A549 (cell line): ENCODE measurements at regions not wholly inside any gene's neighbourhood (a gene's known extent, or its start where the extent isn't known, plus 50 kb on each side); places are given as distances from the start of the nearest gene placed in this dataset.
A peak's percentile ranks its signal among the peaks of the same experiment; 100 is the strongest.

Source experiments
- ATAC-seq, 2 experiments: fragments of 200-7000 bp in 1 of 2; fragments of >200 bp in 1 of 2; cut with Nextera tagmentation in 1 of 2; cut with Tn5 transposase in 1 of 2; 3 replicates each; pipeline versions ENCODE4 v1.8.0 to v1.9.1; 2018 to 2020; ENCODE audit warnings: mild to moderate bottlenecking in 1 of 2, moderate library complexity in 1 of 2
- CTCF ChIA-PET: fragments of 300-600 bp; sonication (Branson Sonifier 250); formaldehyde crosslinking; extraction: SDS; loops from one replicate; lab custom pipeline; 2021; ENCODE audit warnings: antibody characterized with exemption, inconsistent platforms; lab: Yijun Ruan, JAX
- POLR2A ChIA-PET: fragments of 350-600 bp; formaldehyde crosslinking; extraction: SDS; loops from one replicate; lab custom pipeline; 2021; ENCODE audit warnings: antibody characterized with exemption, inconsistent platforms; lab: Yijun Ruan, JAX
- DNase-seq, 2 experiments: peaks; one replicate each; pipeline versions ENCODE4 v3.0.0 to v3.0.0-alpha.2; 2011 to 2016; ENCODE audit warnings: low read depth in 1 of 2, low spot score in 1 of 2
- FAIRE-seq: peaks from 2 replicates; lab custom pipeline; 2011; peaks lifted over from hg19 to GRCh38; lab: Jason Lieb, UNC
- H3K27ac ChIP-seq, 2 experiments: fragments of >200 bp; sonication (Bioruptor Twin); formaldehyde crosslinking; 3 replicates each; pipeline ENCODE4 v1.5.1; 2016 to 2017
- H3K4me1 ChIP-seq: fragments of >200 bp; sonication (Bioruptor Twin); formaldehyde crosslinking; 3 replicates; pipeline ENCODE4 v1.6.1; 2016
- H3K4me2 ChIP-seq: fragments of >200 bp; sonication (Bioruptor Twin); formaldehyde crosslinking; 3 replicates; pipeline ENCODE4 v1.6.1; 2016
- H3K4me3 ChIP-seq: fragments of >200 bp; sonication (Bioruptor Twin); formaldehyde crosslinking; 3 replicates; pipeline ENCODE4 v1.5.1; 2016
- H3K9me3 ChIP-seq: fragments of >200 bp; sonication (Bioruptor Twin); formaldehyde crosslinking; 3 replicates; pipeline ENCODE4 v1.6.1; 2016
- BHLHE40 ChIP-seq: IDR thresholded peaks from 2 replicates; pipeline ENCODE4 v1.6.1; 2012; ENCODE audit warnings: low read depth, low read length, inconsistent platforms
- EHMT2 ChIP-seq: fragments of 200-600 bp; sonication (generic); IDR thresholded peaks from 2 replicates; pipeline ENCODE4 v1.6.1; 2016; ENCODE audit warnings: antibody characterized with exemption, low read depth, mild to moderate bottlenecking, moderate library complexity
- FOSL2 ChIP-seq, 2 experiments: fragments of 450-650 bp in 1 of 2; fragments of >200 bp in 1 of 2; sonication (Bioruptor Twin) in 1 of 2; formaldehyde crosslinking; IDR thresholded peaks; 2 replicates each; pipeline versions ENCODE4 v1.5.0 to v1.6.1; 2016 to 2020; ENCODE audit warnings: mild to moderate bottlenecking in 1 of 2, moderate library complexity in 1 of 2
- HEYL ChIP-seq: fragments of 250-450 bp; sonication (Bioruptor Pico); IDR thresholded peaks from 2 replicates; pipeline ENCODE4 v1.8.0; 2021; ENCODE audit warnings: mild to moderate bottlenecking, moderate library complexity
- HOXA7 ChIP-seq: fragments of 250-450 bp; sonication (Bioruptor Pico); IDR thresholded peaks from 2 replicates; pipeline ENCODE4 v1.5.0; 2020; ENCODE audit warnings: mild to moderate bottlenecking, moderate library complexity
- HOXB5 ChIP-seq: fragments of 250-450 bp; sonication (Bioruptor Pico); IDR thresholded peaks from 2 replicates; pipeline ENCODE4 v1.5.0; 2020; ENCODE audit warnings: mild to moderate bottlenecking, moderate library complexity
- JUNB ChIP-seq: fragments of >200 bp; sonication (Bioruptor Twin); formaldehyde crosslinking; IDR thresholded peaks from 2 replicates; pipeline ENCODE4 v1.6.1; 2016
- KDM1A ChIP-seq: fragments of 200-600 bp; sonication (generic); IDR thresholded peaks from 2 replicates; pipeline ENCODE4 v1.6.1; 2016; ENCODE audit warnings: low read depth, mild to moderate bottlenecking
- MAFK ChIP-seq: fragments of 450-650 bp; IDR thresholded peaks from 2 replicates; pipeline ENCODE4 v1.6.1; 2014; ENCODE audit not compliant: partially characterized antibody
- MAZ ChIP-seq: fragments of 150-350 bp; IDR thresholded peaks from 2 replicates; pipeline ENCODE4 v1.6.1; 2014; ENCODE audit warnings: antibody characterized with exemption, low read depth, low read length, borderline replicate concordance
- PHF8 ChIP-seq: fragments of 200-600 bp; sonication (generic); IDR thresholded peaks from 2 replicates; pipeline ENCODE4 v1.6.1; 2016; ENCODE audit warnings: low read depth, mild to moderate bottlenecking, antibody characterized with exemption, moderate library complexity, borderline replicate concordance
- RAD21 ChIP-seq, 2 experiments: fragments of >200 bp in 1 of 2; sonication (Bioruptor Twin) in 1 of 2; formaldehyde crosslinking in 1 of 2; IDR thresholded peaks in 1 of 2; conservative IDR thresholded peaks in 1 of 2; 2 replicates in 1 of 2; 3 replicates in 1 of 2; pipeline ENCODE4 v1.6.1; 2012 to 2018; ENCODE audit warnings: inconsistent platforms in 1 of 2
- RARB ChIP-seq: fragments of 250-450 bp; sonication (Bioruptor Pico); IDR thresholded peaks from 2 replicates; pipeline ENCODE4 v1.8.0; 2021; ENCODE audit warnings: mild to moderate bottlenecking, moderate library complexity
- SMC3 ChIP-seq: fragments of >200 bp; sonication (Bioruptor Twin); formaldehyde crosslinking; IDR thresholded peaks from 3 replicates; pipeline ENCODE4 v1.6.1; 2018; ENCODE audit warnings: inconsistent platforms
- SREBF2 ChIP-seq: fragments of 450-650 bp; IDR thresholded peaks from 2 replicates; pipeline ENCODE4 v1.6.1; 2014; ENCODE audit warnings: mild to moderate bottlenecking, moderate library complexity
- ZFP36 ChIP-seq: fragments of 450-650 bp; IDR thresholded peaks from 2 replicates; pipeline ENCODE4 v1.6.1; 2014; ENCODE audit warnings: borderline replicate concordance; ENCODE audit not compliant: partially characterized antibody
- WGBS: methylation state at CpG from one replicate; pipeline ENCODE4 v1.1.6; 2017; ENCODE audit errors: missing lambda C conversion rate; 5-methylcytosine and 5-hydroxymethylcytosine counted together
- TF ChIP-seq, protein P1 (sequence below): IDR thresholded peaks from 2 replicates; pipeline ENCODE4 v1.6.1; 2012; ENCODE audit warnings: low read depth, borderline replicate concordance
- TF ChIP-seq, protein P2 (sequence below): IDR thresholded peaks from 2 replicates; pipeline ENCODE4 v1.6.1; 2012
- TF ChIP-seq, protein P3 (sequence below): fragments of >200 bp; sonication (Bioruptor Twin); formaldehyde crosslinking; IDR thresholded peaks from 3 replicates; pipeline ENCODE4 v1.6.1; 2016
- TF ChIP-seq, protein P4 (sequence below): fragments of >200 bp; sonication (Bioruptor Twin); formaldehyde crosslinking; IDR thresholded peaks from 3 replicates; pipeline ENCODE4 v1.5.1; 2016

DNA sequence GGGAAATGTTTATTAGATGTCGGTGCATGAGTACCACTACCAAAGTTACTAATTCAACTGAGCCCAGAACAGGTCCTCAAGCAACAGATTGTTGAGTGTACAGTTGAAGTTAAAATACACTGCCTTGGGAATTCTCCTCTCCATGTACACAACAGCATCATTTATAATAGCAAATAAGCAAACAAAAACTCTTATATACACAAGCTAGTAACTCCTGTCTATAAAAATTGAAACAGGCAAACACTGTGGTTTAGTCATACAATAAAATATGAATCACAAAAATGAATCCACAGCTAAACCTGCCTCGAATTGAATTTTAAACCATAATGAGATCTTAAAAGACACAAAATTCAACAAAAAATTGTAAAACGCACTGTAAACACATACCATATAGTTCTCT, 681.1 kb downstream of the C12orf50 start:
- peak in 1 of 2 experiments; percentile 55; a peak in 2 of 6 replicates for ATAC-seq
- ChIA-PET CTCF (no interaction called here), POLR2A (no interaction called here)
- no peak overlapping the region for H3K27ac ChIP-seq
- peaks cover 8% of the 10 kb centered on the region; the same call in 1 of the 3 replicates for H3K4me1 ChIP-seq
- H3K4me2 ChIP-seq: 0 out of 3 replicates have a peak overlapping the region, but pooled peaks have one; percentile 12
- no peak for FAIRE-seq
- no peak overlapping the region for H3K4me3 ChIP-seq
- DNase-seq: peak in 1 of 2 experiments; percentile 34
- TF ChIP-seq, protein P1, sequence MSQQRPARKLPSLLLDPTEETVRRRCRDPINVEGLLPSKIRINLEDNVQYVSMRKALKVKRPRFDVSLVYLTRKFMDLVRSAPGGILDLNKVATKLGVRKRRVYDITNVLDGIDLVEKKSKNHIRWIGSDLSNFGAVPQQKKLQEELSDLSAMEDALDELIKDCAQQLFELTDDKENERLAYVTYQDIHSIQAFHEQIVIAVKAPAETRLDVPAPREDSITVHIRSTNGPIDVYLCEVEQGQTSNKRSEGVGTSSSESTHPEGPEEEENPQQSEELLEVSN: no peak
- TF ChIP-seq HOXA7 (CRISPR knock-in tag) (no peak), FOSL2 (IDR thresholded peaks at IDR 0.05) (no peak), FOSL2 (CRISPR knock-in tag; IDR thresholded peaks at IDR 0.05) (peak; percentile 51), KDM1A (no peak)
- TF ChIP-seq, protein P2, sequence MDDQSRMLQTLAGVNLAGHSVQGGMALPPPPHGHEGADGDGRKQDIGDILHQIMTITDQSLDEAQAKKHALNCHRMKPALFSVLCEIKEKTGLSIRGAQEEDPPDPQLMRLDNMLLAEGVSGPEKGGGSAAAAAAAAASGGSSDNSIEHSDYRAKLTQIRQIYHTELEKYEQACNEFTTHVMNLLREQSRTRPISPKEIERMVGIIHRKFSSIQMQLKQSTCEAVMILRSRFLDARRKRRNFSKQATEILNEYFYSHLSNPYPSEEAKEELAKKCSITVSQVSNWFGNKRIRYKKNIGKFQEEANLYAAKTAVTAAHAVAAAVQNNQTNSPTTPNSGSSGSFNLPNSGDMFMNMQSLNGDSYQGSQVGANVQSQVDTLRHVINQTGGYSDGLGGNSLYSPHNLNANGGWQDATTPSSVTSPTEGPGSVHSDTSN: no peak
- H3K9me3 ChIP-seq: no peaks in the 10 kb centered on the region
- WGBS: 46% methylated on average over 3 of the region's 3 CpGs

DNA sequence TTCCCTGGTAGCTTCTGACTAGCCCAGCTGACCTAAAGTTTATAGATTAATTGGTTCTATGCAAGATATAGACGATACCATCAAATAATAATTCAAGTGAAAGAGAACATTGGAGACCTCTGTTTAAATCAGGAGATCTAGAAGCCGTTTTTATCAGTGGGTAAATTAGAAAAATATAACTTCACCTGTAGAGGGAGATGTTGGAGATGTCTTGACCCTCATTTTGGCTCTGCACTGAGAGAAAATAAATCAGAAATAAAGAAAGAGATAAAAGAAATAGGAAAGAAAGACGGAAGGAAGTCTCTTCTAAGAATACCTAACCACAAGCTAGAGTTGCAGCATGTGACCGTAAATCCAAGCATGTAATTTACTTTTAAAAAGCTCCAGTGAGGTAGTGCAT, 684.5 kb downstream of the C12orf50 start:
- H3K4me2 ChIP-seq: no peak overlapping the region
- POLR2A ChIA-PET: no interaction called here
- CTCF ChIA-PET: no interaction called here
- H3K9me3 ChIP-seq: no peaks in the 10 kb centered on the region
- H3K4me3 ChIP-seq: no peak overlapping the region
- peak in 1 of 2 experiments; percentile 4 for DNase-seq
- no peak for FAIRE-seq
- no peak overlapping the region for H3K27ac ChIP-seq
- 39% methylated on average over 4 of the region's 4 CpGs for WGBS
- H3K4me1 ChIP-seq: peaks cover 8% of the 10 kb centered on the region; the same call in 1 of the 3 replicates
- no peak for ATAC-seq
- TF ChIP-seq, protein P3, sequence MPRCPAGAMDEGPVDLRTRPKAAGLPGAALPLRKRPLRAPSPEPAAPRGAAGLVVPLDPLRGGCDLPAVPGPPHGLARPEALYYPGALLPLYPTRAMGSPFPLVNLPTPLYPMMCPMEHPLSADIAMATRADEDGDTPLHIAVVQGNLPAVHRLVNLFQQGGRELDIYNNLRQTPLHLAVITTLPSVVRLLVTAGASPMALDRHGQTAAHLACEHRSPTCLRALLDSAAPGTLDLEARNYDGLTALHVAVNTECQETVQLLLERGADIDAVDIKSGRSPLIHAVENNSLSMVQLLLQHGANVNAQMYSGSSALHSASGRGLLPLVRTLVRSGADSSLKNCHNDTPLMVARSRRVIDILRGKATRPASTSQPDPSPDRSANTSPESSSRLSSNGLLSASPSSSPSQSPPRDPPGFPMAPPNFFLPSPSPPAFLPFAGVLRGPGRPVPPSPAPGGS: no peak
- TF ChIP-seq SREBF2 (no peak), RAD21 (conservative IDR thresholded peaks at IDR 0.05 in 1 of 2, IDR thresholded peaks at IDR 0.05 in 1 of 2) (peak; percentile 36 to 37), MAZ (no peak), SMC3 (0 out of 3 replicates have a peak, but pooled peaks have one; percentile 9), EHMT2 (no peak), HOXB5 (CRISPR knock-in tag) (no peak), ZFP36 (no peak), PHF8 (no peak), HEYL (CRISPR knock-in tag) (no peak), BHLHE40 (no peak), MAFK (no peak), RARB (CRISPR knock-in tag) (no peak), JUNB (no peak)
- TF ChIP-seq, protein P4, sequence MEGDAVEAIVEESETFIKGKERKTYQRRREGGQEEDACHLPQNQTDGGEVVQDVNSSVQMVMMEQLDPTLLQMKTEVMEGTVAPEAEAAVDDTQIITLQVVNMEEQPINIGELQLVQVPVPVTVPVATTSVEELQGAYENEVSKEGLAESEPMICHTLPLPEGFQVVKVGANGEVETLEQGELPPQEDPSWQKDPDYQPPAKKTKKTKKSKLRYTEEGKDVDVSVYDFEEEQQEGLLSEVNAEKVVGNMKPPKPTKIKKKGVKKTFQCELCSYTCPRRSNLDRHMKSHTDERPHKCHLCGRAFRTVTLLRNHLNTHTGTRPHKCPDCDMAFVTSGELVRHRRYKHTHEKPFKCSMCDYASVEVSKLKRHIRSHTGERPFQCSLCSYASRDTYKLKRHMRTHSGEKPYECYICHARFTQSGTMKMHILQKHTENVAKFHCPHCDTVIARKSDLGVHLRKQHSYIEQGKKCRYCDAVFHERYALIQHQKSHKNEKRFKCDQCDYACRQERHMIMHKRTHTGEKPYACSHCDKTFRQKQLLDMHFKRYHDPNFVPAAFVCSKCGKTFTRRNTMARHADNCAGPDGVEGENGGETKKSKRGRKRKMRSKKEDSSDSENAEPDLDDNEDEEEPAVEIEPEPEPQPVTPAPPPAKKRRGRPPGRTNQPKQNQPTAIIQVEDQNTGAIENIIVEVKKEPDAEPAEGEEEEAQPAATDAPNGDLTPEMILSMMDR: peak; percentile 30; the same call in 2 of the 3 replicates
- TF ChIP-seq, all 56 proteins: peak for 3
